ENCODE measurements at regions not wholly inside any gene's neighbourhood (a gene's known extent, or its start where the extent isn't known, plus 50 kb on each side); places are given as distances from the start of the nearest gene placed in this dataset.

- TF ChIP-seq, protein P1, sequence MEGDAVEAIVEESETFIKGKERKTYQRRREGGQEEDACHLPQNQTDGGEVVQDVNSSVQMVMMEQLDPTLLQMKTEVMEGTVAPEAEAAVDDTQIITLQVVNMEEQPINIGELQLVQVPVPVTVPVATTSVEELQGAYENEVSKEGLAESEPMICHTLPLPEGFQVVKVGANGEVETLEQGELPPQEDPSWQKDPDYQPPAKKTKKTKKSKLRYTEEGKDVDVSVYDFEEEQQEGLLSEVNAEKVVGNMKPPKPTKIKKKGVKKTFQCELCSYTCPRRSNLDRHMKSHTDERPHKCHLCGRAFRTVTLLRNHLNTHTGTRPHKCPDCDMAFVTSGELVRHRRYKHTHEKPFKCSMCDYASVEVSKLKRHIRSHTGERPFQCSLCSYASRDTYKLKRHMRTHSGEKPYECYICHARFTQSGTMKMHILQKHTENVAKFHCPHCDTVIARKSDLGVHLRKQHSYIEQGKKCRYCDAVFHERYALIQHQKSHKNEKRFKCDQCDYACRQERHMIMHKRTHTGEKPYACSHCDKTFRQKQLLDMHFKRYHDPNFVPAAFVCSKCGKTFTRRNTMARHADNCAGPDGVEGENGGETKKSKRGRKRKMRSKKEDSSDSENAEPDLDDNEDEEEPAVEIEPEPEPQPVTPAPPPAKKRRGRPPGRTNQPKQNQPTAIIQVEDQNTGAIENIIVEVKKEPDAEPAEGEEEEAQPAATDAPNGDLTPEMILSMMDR (IDR thresholded peaks at IDR 0.05 in 8 of 11, conservative IDR thresholded peaks at IDR 0.05 in 3 of 11) = no peak
- TF ChIP-seq POLR2AphosphoS5 (IDR thresholded peaks at IDR 0.05) = no peak
These were observed 399.6 kb upstream of the SALL3 start for GRCh38 chr18:78579854-78580577.

Measured in spleen (tissue), 7 donors.